HCT116 (cell line): ENCODE measurements at regions not wholly inside any gene's neighbourhood (a gene's known extent, or its start where the extent isn't known, plus 50 kb on each side); places are given as distances from the start of the nearest gene placed in this dataset.

Experiments
- ATAC-seq: fragments of 200-7000 bp; cut with Tn5 transposase; 2 replicates; pipeline ENCODE4 v1.9.1; 2020; ENCODE audit warnings: mild to moderate bottlenecking, moderate library complexity
- BruUV-seq: library from RNA; stranded (reverse); fragments of 400-500 nt; replicated peaks from 2 replicates; lab custom pipeline; 2021; lab: Mats Ljungman, UMichigan
- CTCF ChIA-PET: fragments of 300-600 bp; sonication (Branson Sonifier 250); formaldehyde crosslinking; loops from one replicate; lab custom pipeline; 2021; ENCODE audit warnings: antibody characterized with exemption; lab: Charles Lee
- POLR2A ChIA-PET: fragments of 300-600, 350-600 bp; sonication (Branson Sonifier 250); formaldehyde crosslinking; loops from one replicate; lab custom pipeline; 2021; ENCODE audit warnings: antibody characterized with exemption; lab: Charles Lee
- RAD21 ChIA-PET, 2 experiments: fragments of 300-600 bp; sonication (Branson Sonifier 250); formaldehyde crosslinking; loops; one replicate each; lab custom pipeline; 2023; ENCODE audit warnings: low total read pairs in 2 of 2; ENCODE audit not compliant: uncharacterized antibody in 2 of 2, unreplicated experiment in 2 of 2, low non-redundant PET in 1 of 2; lab: Charles Lee
- DNase-seq: peaks from one replicate; pipeline ENCODE4 v3.0.0-alpha.2; 2010; ENCODE audit warnings: low read depth, low spot score
- H2AFZ ChIP-seq: fragments of 200-600 bp; shearing (Covaris generic), sonication (generic); 2 replicates; pipeline ENCODE4 v1.6.1; 2017; ENCODE audit warnings: low read depth, mixed run types, mixed read lengths, antibody characterized with exemption, low read length; ENCODE audit not compliant: poor library complexity, severe bottlenecking
- H3K27ac ChIP-seq: 2 replicates; pipeline ENCODE4 v1.5.1; 2012; ENCODE audit warnings: low read depth, low read length
- H3K27me3 ChIP-seq: fragments of 200-600 bp; sonication (generic); 2 replicates; pipeline ENCODE4 v1.6.1; 2016; ENCODE audit warnings: mixed run types, low read length, mixed read lengths; ENCODE audit not compliant: insufficient read depth
- H3K36me3 ChIP-seq, 2 experiments: fragments of 200-500 bp in 1 of 2; fragments of 200-600 bp in 1 of 2; sonication (Bioruptor generic) in 1 of 2; sonication (generic) in 1 of 2; 2 replicates each; pipeline versions ENCODE4 v1.5.1 to v1.6.1; 2014 to 2016; ENCODE audit warnings: low read length in 2 of 2, inconsistent platforms in 1 of 2, mixed read lengths in 1 of 2, mixed run types in 1 of 2; ENCODE audit not compliant: insufficient read depth in 2 of 2, control insufficient read depth in 1 of 2
- H3K4me1 ChIP-seq, 2 experiments: fragments of 200-600 bp in 1 of 2; sonication (generic) in 1 of 2; 2 replicates each; pipeline versions ENCODE4 v1.5.1 to v1.6.1; 2012 to 2017; ENCODE audit warnings: low read length in 2 of 2, inconsistent platforms in 1 of 2, mild to moderate bottlenecking in 1 of 2, mixed read lengths in 1 of 2, mixed run types in 1 of 2, moderate library complexity in 1 of 2; ENCODE audit not compliant: insufficient read depth in 2 of 2, control insufficient read depth in 1 of 2
- H3K4me2 ChIP-seq: fragments of 200-600 bp; sonication (generic); 2 replicates; pipeline ENCODE4 v1.6.1; 2017; ENCODE audit warnings: mixed run types, low read length, mixed read lengths
- H3K4me3 ChIP-seq, 2 experiments: fragments of 200-600 bp in 1 of 2; sonication (generic) in 1 of 2; replicated peaks in 1 of 2; 2 replicates each; pipeline ENCODE4 v1.5.1; 2011 to 2016; ENCODE audit warnings: low read length in 2 of 2, control low read depth in 1 of 2, low read depth in 1 of 2, mild to moderate bottlenecking in 1 of 2, mixed read lengths in 1 of 2, mixed run types in 1 of 2
- H3K79me2 ChIP-seq: fragments of 200-600 bp; sonication (generic); 2 replicates; pipeline ENCODE4 v1.6.1; 2017; ENCODE audit warnings: mild to moderate bottlenecking, mixed run types, low read length, moderate library complexity, mixed read lengths; ENCODE audit not compliant: insufficient read depth
- H3K9ac ChIP-seq: fragments of 200-600 bp; sonication (generic); 2 replicates; pipeline ENCODE4 v1.6.1; 2016; ENCODE audit warnings: low read length, mixed read lengths
- H3K9me2 ChIP-seq: fragments of 200-600 bp; sonication (generic), shearing (Covaris generic); 2 replicates; pipeline ENCODE4 v1.6.1; 2017; ENCODE audit warnings: mixed run types, mild to moderate bottlenecking, moderate library complexity; ENCODE audit not compliant: insufficient read depth
- H3K9me3 ChIP-seq, 2 experiments: fragments of 200-500 bp in 1 of 2; fragments of 200-600 bp in 1 of 2; sonication (Bioruptor generic) in 1 of 2; sonication (generic) in 1 of 2; 2 replicates each; pipeline ENCODE4 v1.6.1; 2014 to 2017; ENCODE audit warnings: low read length in 2 of 2, mixed read lengths in 2 of 2, inconsistent platforms in 1 of 2, low read depth in 1 of 2, mild to moderate bottlenecking in 1 of 2, mixed run types in 1 of 2, moderate library complexity in 1 of 2; ENCODE audit not compliant: control insufficient read depth in 1 of 2, insufficient read depth in 1 of 2
- H4K20me1 ChIP-seq: fragments of 200-600 bp; sonication (generic), shearing (Covaris generic); 2 replicates; pipeline ENCODE4 v1.6.1; 2017; ENCODE audit warnings: mixed run types, mild to moderate bottlenecking, moderate library complexity; ENCODE audit not compliant: insufficient read depth
- CEBPB ChIP-seq: IDR thresholded peaks from 2 replicates; pipeline ENCODE4 v1.6.1; 2012; ENCODE audit warnings: low read depth
- EGR1 ChIP-seq: IDR thresholded peaks from 2 replicates; pipeline ENCODE4 v1.6.1; 2012; ENCODE audit warnings: low read depth
- ELF1 ChIP-seq: IDR thresholded peaks from 2 replicates; pipeline ENCODE4 v1.6.1; 2012; ENCODE audit warnings: low read depth, borderline replicate concordance
- JUND ChIP-seq: IDR thresholded peaks from 2 replicates; pipeline ENCODE4 v1.6.1; 2012
- MAX ChIP-seq: IDR thresholded peaks from 2 replicates; pipeline ENCODE4 v1.6.1; 2012
- POLR2A ChIP-seq: IDR thresholded peaks from 2 replicates; pipeline ENCODE4 v1.7.0; 2011; ENCODE audit warnings: borderline replicate concordance; ENCODE audit not compliant: insufficient read depth, insufficient read length; ENCODE audit errors: extremely low read depth
- POLR2AphosphoS5 ChIP-seq: IDR thresholded peaks from 2 replicates; pipeline ENCODE4 v1.6.1; 2011; ENCODE audit warnings: mild to moderate bottlenecking, low read depth, low read length, moderate library complexity
- RAD21 ChIP-seq: IDR thresholded peaks from 2 replicates; pipeline ENCODE4 v1.6.1; 2012; ENCODE audit warnings: low read depth, mild to moderate bottlenecking
- SIN3A ChIP-seq: IDR thresholded peaks from 2 replicates; pipeline ENCODE4 v1.6.1; 2012; ENCODE audit warnings: low read depth
- SP1 ChIP-seq: IDR thresholded peaks from 2 replicates; pipeline ENCODE4 v1.6.1; 2012; ENCODE audit warnings: low read depth
- SRF ChIP-seq: IDR thresholded peaks from 2 replicates; pipeline ENCODE4 v1.6.1; 2012; ENCODE audit warnings: low read depth
- TCF7L2 ChIP-seq: IDR thresholded peaks from 2 replicates; pipeline ENCODE4 v1.7.0; 2011; ENCODE audit warnings: borderline replicate concordance, inconsistent platforms; ENCODE audit not compliant: insufficient read depth, insufficient read length; ENCODE audit errors: extremely low read depth
- YY1 ChIP-seq: IDR thresholded peaks from 2 replicates; pipeline ENCODE4 v1.6.1; 2011; ENCODE audit warnings: low read length, low read depth, moderate library complexity, mild to moderate bottlenecking; ENCODE audit not compliant: insufficient replicate concordance; ENCODE audit errors: extremely low read depth
- ZBTB33 ChIP-seq: IDR thresholded peaks from 2 replicates; pipeline ENCODE4 v1.6.1; 2011; ENCODE audit warnings: mild to moderate bottlenecking, low read length, moderate library complexity; ENCODE audit not compliant: insufficient replicate concordance; ENCODE audit errors: extremely low read depth
- ZNF274 ChIP-seq: fragments of 200-500 bp; sonication (Bioruptor generic); IDR thresholded peaks from 2 replicates; pipeline ENCODE4 v1.6.1; 2014; ENCODE audit warnings: mild to moderate bottlenecking, low read depth, low read length, inconsistent platforms
- intact Hi-C: fragments of 100-400 bp; cut with micrococcal nuclease; formaldehyde crosslinking; loops from 2 replicates; pipeline ENCODE4 v1.10.0; 2022
- TF ChIP-seq, protein P1 (sequence below): IDR thresholded peaks from 2 replicates; pipeline ENCODE4 v1.6.1; 2012
- TF ChIP-seq, protein P2 (sequence below): IDR thresholded peaks from 2 replicates; pipeline ENCODE4 v1.6.1; 2012; ENCODE audit warnings: low read depth
- TF ChIP-seq, protein P3 (sequence below), 3 experiments: fragments of 200-600 bp in 1 of 3; sonication (generic) in 1 of 3; IDR thresholded peaks in 2 of 3; conservative IDR thresholded peaks in 1 of 3; 2 replicates each; pipeline ENCODE4 v1.5.1; 2012 to 2017; ENCODE audit warnings: low read depth in 2 of 3, low read length in 2 of 3, antibody characterized with exemption in 1 of 3, borderline replicate concordance in 1 of 3, control low read depth in 1 of 3, mild to moderate bottlenecking in 1 of 3, mixed read lengths in 1 of 3, mixed run types in 1 of 3, moderate library complexity in 1 of 3; ENCODE audit not compliant: insufficient read depth in 1 of 3

DNA sequence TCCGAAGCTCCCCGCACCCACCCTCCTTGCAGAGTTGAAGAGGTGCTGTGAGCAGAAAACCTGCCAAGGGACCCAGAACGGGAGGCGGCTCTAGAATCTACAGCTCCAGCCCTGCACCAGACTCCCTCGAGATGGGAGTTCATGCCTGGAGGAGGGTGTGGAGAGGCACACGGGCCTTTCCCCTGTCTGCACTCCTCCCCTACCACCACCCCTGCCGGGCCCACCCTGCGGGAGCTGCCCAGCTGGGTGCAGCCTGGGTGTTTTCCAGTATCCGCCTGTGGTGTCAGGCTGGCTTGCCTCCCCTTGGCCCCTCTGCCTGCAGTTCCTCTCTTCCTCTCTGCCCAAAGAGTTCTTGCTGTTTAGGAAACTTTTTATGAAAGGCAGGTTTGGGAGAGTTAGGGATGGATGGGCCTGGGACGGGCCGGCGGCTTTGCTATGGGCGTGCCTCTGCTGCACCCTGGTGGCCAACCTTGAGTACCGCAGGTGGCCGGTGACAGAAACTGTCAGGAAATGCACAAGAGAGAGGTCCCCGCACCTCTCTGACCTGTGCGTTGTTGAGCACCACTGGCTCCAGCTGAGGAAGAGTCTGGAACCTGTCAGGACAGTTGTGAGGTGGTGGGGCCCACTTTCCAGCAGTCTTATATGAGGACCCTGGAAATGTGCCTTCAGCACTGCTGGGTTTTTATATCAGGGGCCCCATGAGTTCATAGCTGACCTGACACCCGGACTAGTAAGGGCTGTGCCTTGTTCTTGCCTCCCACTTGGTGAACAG, 354.1 kb downstream of the SEC14L1 start:
- Histone ChIP-seq H3K4me3 (no peak overlapping the region), H3K9me3 (no peaks in the 10 kb centered on the region), H3K79me2 (no peaks in the 10 kb centered on the region), H3K9me2 (no peaks in the 10 kb centered on the region), H3K36me3 (peaks cover 26 to 29% of the 10 kb centered on the region in 2 experiments), H3K4me1 (no peaks in the 10 kb centered on the region), H3K4me2 (no peak overlapping the region), H3K9ac (no peak overlapping the region), H3K27ac (no peak overlapping the region; the same call in 1 of the 2 replicates), H4K20me1 (no peaks in the 10 kb centered on the region), H2AFZ (no peak overlapping the region), H3K27me3 (no peaks in the 10 kb centered on the region)
- ChIA-PET POLR2A (no interaction called here), CTCF (interaction anchor here (1.0 to 2.4 kb wide), 5 partner anchors 21 to 164 kb away, joined by 3 to 22 read pairs (median 7); no protein-coding TSS in a partner anchor), RAD21 (interaction anchor here (0.8 to 1.6 kb wide), 4 partner anchors 65 to 240 kb away, joined by 3 to 8 read pairs (median 4); no protein-coding TSS in a partner anchor)
- no TSS peak for BruUV-seq
- peak; percentile 45 for DNase-seq
- TF ChIP-seq RAD21 (peak; percentile 99), CEBPB (no peak), TCF7L2 (no peak), JUND (no peak), SIN3A (no peak), ELF1 (no peak), POLR2AphosphoS5 (no peak), ZBTB33 (no peak), EGR1 (no peak), SRF (no peak), YY1 (peak; percentile 29), POLR2A (no peak), MAX (no peak), ZNF274 (no peak), SP1 (no peak)
- TF ChIP-seq, protein P1, sequence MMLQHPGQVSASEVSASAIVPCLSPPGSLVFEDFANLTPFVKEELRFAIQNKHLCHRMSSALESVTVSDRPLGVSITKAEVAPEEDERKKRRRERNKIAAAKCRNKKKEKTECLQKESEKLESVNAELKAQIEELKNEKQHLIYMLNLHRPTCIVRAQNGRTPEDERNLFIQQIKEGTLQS = no peak
- TF ChIP-seq, protein P2, sequence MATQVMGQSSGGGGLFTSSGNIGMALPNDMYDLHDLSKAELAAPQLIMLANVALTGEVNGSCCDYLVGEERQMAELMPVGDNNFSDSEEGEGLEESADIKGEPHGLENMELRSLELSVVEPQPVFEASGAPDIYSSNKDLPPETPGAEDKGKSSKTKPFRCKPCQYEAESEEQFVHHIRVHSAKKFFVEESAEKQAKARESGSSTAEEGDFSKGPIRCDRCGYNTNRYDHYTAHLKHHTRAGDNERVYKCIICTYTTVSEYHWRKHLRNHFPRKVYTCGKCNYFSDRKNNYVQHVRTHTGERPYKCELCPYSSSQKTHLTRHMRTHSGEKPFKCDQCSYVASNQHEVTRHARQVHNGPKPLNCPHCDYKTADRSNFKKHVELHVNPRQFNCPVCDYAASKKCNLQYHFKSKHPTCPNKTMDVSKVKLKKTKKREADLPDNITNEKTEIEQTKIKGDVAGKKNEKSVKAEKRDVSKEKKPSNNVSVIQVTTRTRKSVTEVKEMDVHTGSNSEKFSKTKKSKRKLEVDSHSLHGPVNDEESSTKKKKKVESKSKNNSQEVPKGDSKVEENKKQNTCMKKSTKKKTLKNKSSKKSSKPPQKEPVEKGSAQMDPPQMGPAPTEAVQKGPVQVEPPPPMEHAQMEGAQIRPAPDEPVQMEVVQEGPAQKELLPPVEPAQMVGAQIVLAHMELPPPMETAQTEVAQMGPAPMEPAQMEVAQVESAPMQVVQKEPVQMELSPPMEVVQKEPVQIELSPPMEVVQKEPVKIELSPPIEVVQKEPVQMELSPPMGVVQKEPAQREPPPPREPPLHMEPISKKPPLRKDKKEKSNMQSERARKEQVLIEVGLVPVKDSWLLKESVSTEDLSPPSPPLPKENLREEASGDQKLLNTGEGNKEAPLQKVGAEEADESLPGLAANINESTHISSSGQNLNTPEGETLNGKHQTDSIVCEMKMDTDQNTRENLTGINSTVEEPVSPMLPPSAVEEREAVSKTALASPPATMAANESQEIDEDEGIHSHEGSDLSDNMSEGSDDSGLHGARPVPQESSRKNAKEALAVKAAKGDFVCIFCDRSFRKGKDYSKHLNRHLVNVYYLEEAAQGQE = no peak
- TF ChIP-seq, protein P3, sequence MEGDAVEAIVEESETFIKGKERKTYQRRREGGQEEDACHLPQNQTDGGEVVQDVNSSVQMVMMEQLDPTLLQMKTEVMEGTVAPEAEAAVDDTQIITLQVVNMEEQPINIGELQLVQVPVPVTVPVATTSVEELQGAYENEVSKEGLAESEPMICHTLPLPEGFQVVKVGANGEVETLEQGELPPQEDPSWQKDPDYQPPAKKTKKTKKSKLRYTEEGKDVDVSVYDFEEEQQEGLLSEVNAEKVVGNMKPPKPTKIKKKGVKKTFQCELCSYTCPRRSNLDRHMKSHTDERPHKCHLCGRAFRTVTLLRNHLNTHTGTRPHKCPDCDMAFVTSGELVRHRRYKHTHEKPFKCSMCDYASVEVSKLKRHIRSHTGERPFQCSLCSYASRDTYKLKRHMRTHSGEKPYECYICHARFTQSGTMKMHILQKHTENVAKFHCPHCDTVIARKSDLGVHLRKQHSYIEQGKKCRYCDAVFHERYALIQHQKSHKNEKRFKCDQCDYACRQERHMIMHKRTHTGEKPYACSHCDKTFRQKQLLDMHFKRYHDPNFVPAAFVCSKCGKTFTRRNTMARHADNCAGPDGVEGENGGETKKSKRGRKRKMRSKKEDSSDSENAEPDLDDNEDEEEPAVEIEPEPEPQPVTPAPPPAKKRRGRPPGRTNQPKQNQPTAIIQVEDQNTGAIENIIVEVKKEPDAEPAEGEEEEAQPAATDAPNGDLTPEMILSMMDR (IDR thresholded peaks at IDR 0.05 in 2 of 3, conservative IDR thresholded peaks at IDR 0.05 in 1 of 3; ENCODE audit: borderline replicate concordance in 1 of 3, insufficient read depth in 1 of 3, low read depth in 2 of 3, low read length in 2 of 3) = peak; percentile 91 to 100 (median 99)
- intact Hi-C loops = loop anchor here (1.0 to 10.0 kb wide), 5 partner anchors 64 to 409 kb away; no protein-coding TSS in a partner anchor
- peak; percentile 87 for ATAC-seq
